ENCODE measurements at regions not wholly inside any gene's neighbourhood (a gene's known extent, or its start where the extent isn't known, plus 50 kb on each side); places are given as distances from the start of the nearest gene placed in this dataset.

DNA sequence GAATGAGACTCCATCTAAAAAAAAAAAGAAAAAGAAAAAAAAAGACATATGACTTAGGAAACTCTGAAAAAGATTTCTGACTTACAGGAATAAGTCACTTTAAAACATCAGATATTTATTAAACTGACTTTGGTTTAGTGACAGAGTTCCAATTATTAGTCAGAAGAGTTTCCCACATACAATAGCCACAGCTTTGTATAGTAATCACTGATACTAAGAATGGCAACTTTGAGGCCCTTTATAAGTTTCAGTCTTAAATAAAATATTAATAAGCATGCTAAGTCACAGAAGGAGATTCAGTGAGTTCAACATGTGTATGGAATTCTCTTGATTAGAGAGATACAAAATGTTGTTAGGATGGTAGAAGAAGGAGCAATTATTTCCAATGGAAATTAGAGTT is 652.3 kb upstream of the AMOT start:
- no peak for TF ChIP-seq POLR2A (IDR thresholded peaks at IDR 0.05)
- no peak for TF ChIP-seq CTCF (IDR thresholded peaks at IDR 0.05 in 8 of 11, conservative IDR thresholded peaks at IDR 0.05 in 3 of 11)
- TF ChIP-seq POLR2AphosphoS5 (IDR thresholded peaks at IDR 0.05): no peak
